WERI-Rb-1 (cell line): ENCODE measurements at regions not wholly inside any gene's neighbourhood (a gene's known extent, or its start where the extent isn't known, plus 50 kb on each side); places are given as distances from the start of the nearest gene placed in this dataset.

ENCODE experiments used
- DNase-seq: peaks from one replicate; pipeline ENCODE4 v3.0.0-alpha.2; 2020
- H3K27ac ChIP-seq: fragments of 250-450 bp; sonication (Bioruptor Pico); 2 replicates; pipeline ENCODE4 v1.5.1; 2020; ENCODE audit warnings: mild to moderate bottlenecking, moderate library complexity
- H3K27me3 ChIP-seq: fragments of 250-450 bp; sonication (Bioruptor Pico); 2 replicates; pipeline ENCODE4 v1.5.1; 2021; ENCODE audit warnings: mild to moderate bottlenecking, low read depth, moderate library complexity; ENCODE audit not compliant: insufficient read depth, severe bottlenecking
- H3K36me3 ChIP-seq: fragments of 250-450 bp; sonication (Bioruptor Pico); 2 replicates; pipeline ENCODE4 v1.5.1; 2020; ENCODE audit warnings: mild to moderate bottlenecking, moderate library complexity
- H3K4me3 ChIP-seq: 2 replicates; pipeline ENCODE4 v1.5.1; 2011; ENCODE audit warnings: low read depth, mild to moderate bottlenecking, control low read depth, low read length
- H3K9me3 ChIP-seq: fragments of 250-450 bp; sonication (Bioruptor Pico); 2 replicates; pipeline ENCODE4 v1.5.1; 2021; ENCODE audit warnings: mild to moderate bottlenecking, moderate library complexity; ENCODE audit not compliant: severe bottlenecking
- TF ChIP-seq, protein P1 (sequence below): IDR thresholded peaks from 2 replicates; pipeline ENCODE4 v1.5.1; 2011; ENCODE audit warnings: low read depth, mild to moderate bottlenecking, control low read depth, inconsistent platforms, low read length

DNA sequence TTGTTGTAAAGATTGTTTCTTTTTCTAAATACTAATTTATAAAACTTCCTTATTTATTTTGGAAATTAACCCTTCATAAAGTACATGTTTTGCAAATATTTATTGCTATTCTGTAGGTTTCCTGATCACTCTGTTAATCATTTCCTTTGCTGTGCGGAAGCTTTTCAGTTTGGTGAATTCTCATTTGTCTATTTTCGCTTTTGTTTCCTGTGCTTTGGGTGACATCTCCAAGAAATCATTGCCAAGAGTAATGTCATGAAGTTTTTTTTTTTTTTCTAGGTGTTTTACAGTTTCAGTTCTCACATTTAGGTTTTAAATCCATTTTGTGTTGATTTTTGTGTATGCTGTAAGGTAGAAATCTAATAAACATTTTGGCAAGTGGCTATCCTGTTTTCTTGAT is 1899.8 kb upstream of the ACO1 start:
- TF ChIP-seq, protein P1, sequence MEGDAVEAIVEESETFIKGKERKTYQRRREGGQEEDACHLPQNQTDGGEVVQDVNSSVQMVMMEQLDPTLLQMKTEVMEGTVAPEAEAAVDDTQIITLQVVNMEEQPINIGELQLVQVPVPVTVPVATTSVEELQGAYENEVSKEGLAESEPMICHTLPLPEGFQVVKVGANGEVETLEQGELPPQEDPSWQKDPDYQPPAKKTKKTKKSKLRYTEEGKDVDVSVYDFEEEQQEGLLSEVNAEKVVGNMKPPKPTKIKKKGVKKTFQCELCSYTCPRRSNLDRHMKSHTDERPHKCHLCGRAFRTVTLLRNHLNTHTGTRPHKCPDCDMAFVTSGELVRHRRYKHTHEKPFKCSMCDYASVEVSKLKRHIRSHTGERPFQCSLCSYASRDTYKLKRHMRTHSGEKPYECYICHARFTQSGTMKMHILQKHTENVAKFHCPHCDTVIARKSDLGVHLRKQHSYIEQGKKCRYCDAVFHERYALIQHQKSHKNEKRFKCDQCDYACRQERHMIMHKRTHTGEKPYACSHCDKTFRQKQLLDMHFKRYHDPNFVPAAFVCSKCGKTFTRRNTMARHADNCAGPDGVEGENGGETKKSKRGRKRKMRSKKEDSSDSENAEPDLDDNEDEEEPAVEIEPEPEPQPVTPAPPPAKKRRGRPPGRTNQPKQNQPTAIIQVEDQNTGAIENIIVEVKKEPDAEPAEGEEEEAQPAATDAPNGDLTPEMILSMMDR, result no peak
- no peak for DNase-seq
- Histone ChIP-seq H3K36me3 (no peaks in the 10 kb centered on the region), H3K27ac (no peak overlapping the region), H3K27me3 (no peaks in the 10 kb centered on the region), H3K9me3 (no peaks in the 10 kb centered on the region), H3K4me3 (no peak overlapping the region)

DNA sequence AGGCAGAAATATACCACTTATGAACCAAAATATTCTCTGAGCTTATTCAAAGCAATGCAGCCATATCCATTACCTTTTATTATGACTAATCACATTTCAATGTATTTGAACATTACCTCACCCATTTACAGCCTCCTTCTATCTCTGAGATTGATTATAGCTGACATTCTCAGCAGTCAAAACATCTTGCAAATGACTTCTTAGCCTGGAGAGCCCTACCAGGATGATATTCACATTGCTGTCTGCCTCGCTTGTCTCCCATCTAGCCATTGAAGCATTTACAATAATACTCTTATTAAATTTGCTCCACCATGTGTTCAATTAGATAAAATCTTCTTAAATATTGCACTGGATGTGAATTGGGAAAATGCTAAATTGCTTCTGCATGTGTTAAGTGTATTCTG is 1879.9 kb upstream of the ACO1 start:
- TF ChIP-seq, protein P1, result no peak
- no peak overlapping the region for H3K4me3 ChIP-seq
- DNase-seq, result no peak

DNA sequence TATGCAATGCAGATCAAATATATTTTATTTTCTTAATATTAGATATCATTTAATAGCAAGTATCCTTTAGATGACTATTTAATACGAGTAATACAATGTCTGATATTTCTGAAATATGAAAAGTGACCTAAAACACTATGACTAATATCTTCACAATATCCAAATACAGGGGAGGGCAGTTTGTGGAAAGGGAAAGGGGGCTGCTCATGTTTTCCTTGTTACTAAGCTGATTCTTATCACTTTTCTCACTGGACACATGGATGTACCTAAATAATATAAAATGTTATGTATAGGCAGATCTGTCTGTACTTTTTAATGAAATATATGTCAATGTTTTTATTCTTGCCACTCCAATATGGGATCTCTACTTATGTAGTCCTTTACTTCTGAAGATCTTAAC is 1879.1 kb upstream of the ACO1 start:
- TF ChIP-seq, protein P1, result no peak
- Histone ChIP-seq H3K27me3 (no peaks in the 10 kb centered on the region), H3K4me3 (no peak overlapping the region), H3K9me3 (no peaks in the 10 kb centered on the region), H3K27ac (no peak overlapping the region), H3K36me3 (no peaks in the 10 kb centered on the region)
- no peak for DNase-seq

More for the DNA sequence above, 1879.9 kb upstream of the ACO1 start:
- H3K27me3 ChIP-seq, result no peaks in the 10 kb centered on the region
- H3K36me3 ChIP-seq, result no peaks in the 10 kb centered on the region
- no peaks in the 10 kb centered on the region for H3K9me3 ChIP-seq
- no peak overlapping the region for H3K27ac ChIP-seq

DNA sequence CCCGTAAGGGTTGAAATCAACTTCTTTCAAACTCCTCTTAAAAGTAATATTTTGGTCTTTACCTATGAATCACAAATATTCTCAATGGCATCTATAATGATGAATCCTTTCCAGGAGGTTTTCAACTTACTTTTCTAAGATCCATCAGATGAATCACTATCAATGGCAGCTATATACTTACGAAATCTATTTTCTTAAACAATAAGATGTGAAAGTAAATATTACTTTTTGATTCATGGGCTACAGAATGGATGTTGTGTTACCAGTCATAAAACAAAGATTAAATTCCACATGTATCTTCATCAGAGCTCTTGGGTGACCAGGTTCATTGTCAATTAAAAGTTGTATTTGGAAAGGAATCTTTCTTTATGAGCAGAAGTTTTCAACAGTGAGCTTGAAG is 1877.7 kb upstream of the ACO1 start:
- DNase-seq, result no peak
- TF ChIP-seq, protein P1, result no peak
- no peak overlapping the region for H3K27ac ChIP-seq
- no peaks in the 10 kb centered on the region for H3K9me3 ChIP-seq
- H3K27me3 ChIP-seq, result no peaks in the 10 kb centered on the region
- H3K4me3 ChIP-seq, result no peak overlapping the region
- H3K36me3 ChIP-seq, result no peaks in the 10 kb centered on the region

DNA sequence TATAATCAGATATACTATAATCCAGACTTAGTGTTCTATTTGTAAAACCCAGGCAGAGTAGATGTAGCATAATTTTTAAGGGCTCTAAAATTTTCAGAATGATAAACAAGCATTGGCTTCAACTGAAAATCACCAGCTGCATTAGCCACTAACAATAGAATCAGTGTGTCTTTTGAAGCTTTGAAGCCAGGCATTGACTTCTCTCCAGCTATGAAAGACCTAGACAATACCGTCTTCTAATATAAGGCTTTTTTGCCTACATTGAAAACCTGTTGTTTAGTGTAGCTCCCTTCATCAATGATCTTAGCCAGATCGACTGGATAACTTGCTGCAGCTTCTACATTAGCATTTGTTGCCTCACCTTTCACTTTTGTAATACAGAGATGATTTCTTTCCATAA is 1877.3 kb upstream of the ACO1 start:
- TF ChIP-seq, protein P1, result no peak
- Histone ChIP-seq H3K27me3 (no peaks in the 10 kb centered on the region), H3K4me3 (no peak overlapping the region), H3K9me3 (no peaks in the 10 kb centered on the region), H3K36me3 (no peaks in the 10 kb centered on the region), H3K27ac (no peak overlapping the region)
- no peak for DNase-seq

DNA sequence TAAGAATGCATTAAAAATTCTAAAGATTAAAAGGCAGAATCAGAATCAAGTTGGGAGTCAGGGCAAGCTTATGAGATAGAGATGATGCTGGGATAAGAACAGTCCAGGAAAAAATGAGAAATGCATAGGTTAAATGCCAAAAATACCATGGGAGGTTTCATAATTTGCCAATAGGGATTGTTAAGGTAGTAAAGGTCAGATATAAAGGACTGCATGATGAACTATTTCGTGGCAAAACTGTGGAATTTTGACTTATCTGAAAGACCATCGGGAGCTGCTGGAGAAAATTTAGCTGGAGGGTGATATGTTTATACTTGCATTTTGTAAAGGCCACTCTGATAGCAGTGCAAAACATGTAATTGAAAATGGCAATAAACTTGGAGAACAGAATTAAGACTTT is 1872.8 kb upstream of the ACO1 start:
- Histone ChIP-seq H3K9me3 (no peaks in the 10 kb centered on the region), H3K27me3 (no peaks in the 10 kb centered on the region), H3K4me3 (no peak overlapping the region), H3K27ac (no peak overlapping the region), H3K36me3 (no peaks in the 10 kb centered on the region)
- DNase-seq, result no peak
- TF ChIP-seq, protein P1, result no peak
